ENCODE measurements at regions not wholly inside any gene's neighbourhood (a gene's known extent, or its start where the extent isn't known, plus 50 kb on each side); places are given as distances from the start of the nearest gene placed in this dataset.
"Not testable (repeated sequence)": the region's sequence is repeated elsewhere in the genome, so short reads cannot be mapped to it uniquely, and the experiment has no call there.

GRCh38 chr1:211206981-211207380, 52.2 kb upstream of the RCOR3 start:
- no peak for DNase-seq (ENCODE audit: low spot score)

DNA sequence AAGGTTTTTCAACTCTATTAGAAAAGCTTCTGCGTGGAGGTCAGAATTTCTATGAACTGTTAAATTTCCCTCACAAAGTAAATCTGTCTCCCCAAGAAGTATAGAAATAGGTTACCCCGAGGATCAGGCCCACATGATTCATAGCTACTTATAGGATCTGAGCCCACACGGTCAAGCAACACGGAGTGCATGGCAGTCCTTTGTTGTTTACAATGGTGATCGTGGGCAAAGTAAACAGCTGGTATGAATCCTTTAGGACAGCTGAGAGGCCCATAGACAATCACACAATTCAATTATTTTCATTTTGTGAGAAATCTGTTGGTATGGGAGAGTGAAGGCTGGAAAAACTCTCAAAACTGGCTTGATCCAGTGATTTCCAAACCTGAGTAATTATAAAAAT, 58.9 kb upstream of the RCOR3 start:
- DNase-seq (ENCODE audit: low spot score): no peak

- no peak for DNase-seq (ENCODE audit: low spot score)
Measured at GRCh38 chr1:211198880-211199279, 60.3 kb upstream of the RCOR3 start.

DNA sequence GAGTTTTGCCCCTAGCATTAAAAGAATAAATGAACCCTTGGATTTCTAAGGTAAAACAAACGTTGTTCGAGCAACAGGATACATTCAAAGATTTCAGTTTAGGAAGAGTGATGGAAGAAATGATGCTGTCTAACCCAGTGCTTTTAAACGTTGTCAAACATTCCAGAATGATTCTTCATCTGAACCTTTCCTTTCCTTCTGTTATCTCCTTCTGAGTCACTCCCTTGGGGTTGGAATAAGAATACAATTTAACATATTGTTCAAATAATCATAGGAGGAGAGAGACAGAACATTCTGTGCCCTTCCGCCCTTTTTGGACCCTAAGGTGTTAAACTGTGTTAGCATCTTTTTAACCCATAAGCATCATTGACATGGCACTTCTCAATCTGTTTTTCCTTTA, 61.1 kb upstream of the RCOR3 start:
- no peak for DNase-seq (ENCODE audit: low spot score)

DNA sequence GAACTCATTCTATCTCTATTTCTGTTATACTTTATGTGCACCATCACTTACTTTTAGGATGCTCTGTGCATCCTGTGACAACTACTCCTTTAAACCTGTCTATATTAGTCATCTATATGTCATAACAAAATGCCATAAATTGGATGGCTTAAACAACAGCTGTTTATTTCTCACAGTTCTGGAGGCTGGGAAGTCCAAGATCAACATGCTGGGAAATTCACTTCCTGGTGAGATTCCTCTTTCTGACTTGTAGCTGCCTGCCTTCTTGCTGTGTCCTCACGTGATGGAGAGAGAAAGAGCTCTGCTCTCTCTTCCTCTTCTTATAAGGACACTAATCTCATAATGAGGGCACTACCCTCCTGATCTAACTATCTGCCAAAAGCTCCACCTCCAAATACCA, 62.3 kb upstream of the RCOR3 start:
- no peak for DNase-seq (ENCODE audit: low spot score)

DNA sequence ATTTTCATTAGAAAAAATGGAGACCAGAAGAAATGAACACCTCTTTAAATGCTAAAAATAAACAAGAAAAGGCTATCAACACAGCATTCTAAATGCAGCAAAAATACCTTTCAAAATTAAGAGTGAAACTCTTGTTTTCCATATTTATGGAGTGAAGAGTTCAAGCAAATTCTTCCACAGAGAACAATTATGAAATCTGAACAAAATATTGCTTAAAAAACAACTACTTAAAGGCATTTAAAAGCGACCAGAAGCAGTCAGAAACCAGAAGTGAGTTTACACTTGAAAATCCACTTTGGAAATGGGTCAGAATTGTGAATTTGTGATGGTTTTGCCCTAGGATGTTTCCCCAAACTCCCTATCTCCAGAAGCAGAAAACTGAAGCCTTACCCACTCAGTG, 60.9 kb upstream of the KCNH1 start:
- DNase-seq (ENCODE audit: low spot score): no peak

- DNase-seq (ENCODE audit: low spot score): no peak
Measured at GRCh38 chr1:211192227-211192626, 58.3 kb upstream of the KCNH1 start.

DNA sequence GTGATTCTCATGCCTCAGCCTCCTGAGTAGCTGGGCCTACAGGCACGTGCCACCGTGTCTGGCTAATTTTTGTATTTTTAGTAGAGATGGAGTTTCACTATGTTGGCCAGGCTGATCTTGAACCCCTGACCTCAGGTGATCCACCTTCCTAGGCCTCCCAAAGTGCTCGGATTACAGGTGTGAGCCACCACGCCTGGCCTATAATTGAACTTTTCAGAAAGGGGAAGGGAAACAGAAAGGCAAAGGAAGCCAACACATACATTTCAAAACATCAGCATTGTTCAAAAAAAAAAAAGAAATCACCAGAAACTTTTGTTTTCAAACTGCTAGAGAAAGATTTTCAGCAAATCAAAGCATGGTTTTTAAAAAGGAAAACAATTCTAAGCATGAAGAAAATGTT, 54.8 kb upstream of the KCNH1 start:
- DNase-seq (ENCODE audit: low spot score): not testable (repeated sequence)

GRCh38 chr1:211183747-211184313, 49.9 kb upstream of the KCNH1 start:
- DNase-seq (ENCODE audit: low spot score): peak; percentile 25
